Panc1 (cell line): ENCODE measurements at regions not wholly inside any gene's neighbourhood (a gene's known extent, or its start where the extent isn't known, plus 50 kb on each side); places are given as distances from the start of the nearest gene placed in this dataset.

Experiments used
- ATAC-seq: fragments of 200-7000 bp; cut with Tn5 transposase; 2 replicates; pipeline ENCODE4 v1.9.1; 2020; ENCODE audit warnings: mild to moderate bottlenecking, moderate library complexity
- BruUV-seq: library from RNA; stranded (reverse); fragments of 400-500 nt; replicated peaks from 2 replicates; lab custom pipeline; 2021; lab: Mats Ljungman, UMichigan
- CTCF ChIA-PET: fragments of 300-600 bp; sonication (Branson Sonifier 250); formaldehyde crosslinking; loops from one replicate; lab custom pipeline; 2022; ENCODE audit warnings: antibody characterized with exemption; lab: Charles Lee
- POLR2A ChIA-PET: fragments of 300-600 bp; sonication (Branson Sonifier 250); formaldehyde crosslinking; loops from one replicate; lab custom pipeline; 2022; ENCODE audit warnings: antibody characterized with exemption; lab: Charles Lee
- DNase-seq: peaks from one replicate; pipeline ENCODE4 v3.0.0-alpha.2; 2010; ENCODE audit warnings: low read depth, low spot score
- H3K27ac ChIP-seq: 2 replicates; pipeline ENCODE4 v1.5.1; 2011; ENCODE audit warnings: mild to moderate bottlenecking, low read length, inconsistent platforms
- H3K27me3 ChIP-seq: fragments of 200-500 bp; sonication (Bioruptor generic); 2 replicates; pipeline ENCODE4 v1.6.0; 2014; ENCODE audit warnings: low read length, inconsistent platforms; ENCODE audit not compliant: control insufficient read depth, insufficient read depth
- H3K36me3 ChIP-seq: fragments of 200-500 bp; sonication (Bioruptor generic); 2 replicates; pipeline ENCODE4 v1.5.1; 2014; ENCODE audit warnings: inconsistent platforms, mild to moderate bottlenecking, low read length, moderate library complexity; ENCODE audit not compliant: control insufficient read depth, insufficient read depth
- H3K4me1 ChIP-seq: 2 replicates; pipeline ENCODE4 v1.5.1; 2011; ENCODE audit warnings: inconsistent platforms, mild to moderate bottlenecking, low read length, moderate library complexity; ENCODE audit not compliant: control insufficient read depth, insufficient read depth
- H3K4me3 ChIP-seq, 2 experiments: 2 replicates each; pipeline ENCODE4 v1.5.1; 2011 to 2012; ENCODE audit warnings: low read depth in 2 of 2, low read length in 2 of 2, mild to moderate bottlenecking in 2 of 2, inconsistent platforms in 1 of 2, moderate library complexity in 1 of 2
- H3K9me3 ChIP-seq: fragments of 200-500 bp; sonication (Bioruptor generic); 2 replicates; pipeline ENCODE4 v1.5.1; 2014; ENCODE audit warnings: low read depth, mild to moderate bottlenecking, inconsistent platforms, low read length, moderate library complexity; ENCODE audit not compliant: control insufficient read depth, insufficient read depth
- CTCF ChIP-seq: fragments of 450-650 bp; IDR thresholded peaks from 2 replicates; pipeline ENCODE4 v1.5.1; 2017; ENCODE audit warnings: mild to moderate bottlenecking
- POLR2AphosphoS5 ChIP-seq: IDR thresholded peaks from 2 replicates; pipeline ENCODE4 v1.6.1; 2012; ENCODE audit warnings: mild to moderate bottlenecking, low read depth, low read length, moderate library complexity
- REST ChIP-seq, 2 experiments: IDR thresholded peaks; 2 replicates each; pipeline ENCODE4 v1.6.1; 2011 to 2012; ENCODE audit warnings: low read depth in 2 of 2, control low read depth in 1 of 2, low read length in 1 of 2, mild to moderate bottlenecking in 1 of 2, moderate library complexity in 1 of 2; ENCODE audit not compliant: insufficient read depth in 1 of 2
- SIN3A ChIP-seq: IDR thresholded peaks from 2 replicates; pipeline ENCODE4 v1.6.1; 2012; ENCODE audit warnings: low read depth, mild to moderate bottlenecking, low read length, moderate library complexity, borderline replicate concordance; ENCODE audit not compliant: insufficient read depth
- TCF7L2 ChIP-seq: IDR thresholded peaks from 2 replicates; pipeline ENCODE4 v1.6.1; 2011; ENCODE audit warnings: mild to moderate bottlenecking, low read depth, low read length, inconsistent platforms
- in situ Hi-C: cut with HindIII; loops from 2 replicates; pipeline ENCODE4 v1.10.0; 2016; ENCODE audit warnings: low sequenced_read_pairs, low pct_unique_long_range_greater_than_20kb
- intact Hi-C: fragments of 100-400 bp; cut with micrococcal nuclease; formaldehyde crosslinking; loops from one replicate; pipeline ENCODE4 v1.10.0; 2022; ENCODE audit not compliant: unreplicated experiment

- no peak overlapping the region for H3K27ac ChIP-seq
- TF ChIP-seq REST (IDR thresholded peaks at IDR 0.05; ENCODE audit: insufficient read depth in 1 of 2, low read depth in 2 of 2, low read length in 1 of 2) (no peak), POLR2AphosphoS5 (no peak), CTCF (no peak), SIN3A (no peak), TCF7L2 (no peak)
- in situ Hi-C loops (no loop called here), intact Hi-C loops (no loop called here)
- no peak for DNase-seq
- ChIA-PET CTCF (no interaction called here), POLR2A (no interaction called here)
- no peak overlapping the region for H3K4me3 ChIP-seq
- H3K4me1 ChIP-seq = no peaks in the 10 kb centered on the region
- H3K9me3 ChIP-seq = no peaks in the 10 kb centered on the region
- BruUV-seq = no TSS peak
- H3K36me3 ChIP-seq = no peaks in the 10 kb centered on the region
- H3K27me3 ChIP-seq = no peaks in the 10 kb centered on the region
- ATAC-seq = no peak
Measured at GRCh38 chr3:84140631-84141030, 818.2 kb upstream of the CADM2 start.

- no TSS peak for BruUV-seq
- Histone ChIP-seq H3K4me3 (no peak overlapping the region), H3K27me3 (no peaks in the 10 kb centered on the region), H3K9me3 (no peaks in the 10 kb centered on the region), H3K4me1 (no peaks in the 10 kb centered on the region), H3K27ac (no peak overlapping the region), H3K36me3 (no peaks in the 10 kb centered on the region)
- intact Hi-C loops = no loop called here
- in situ Hi-C loops = no loop called here
- no peak for DNase-seq
- ChIA-PET CTCF (no interaction called here), POLR2A (no interaction called here)
- no peak for ATAC-seq
- TF ChIP-seq REST (IDR thresholded peaks at IDR 0.05; ENCODE audit: insufficient read depth in 1 of 2, low read depth in 2 of 2, low read length in 1 of 2) (no peak), SIN3A (no peak), POLR2AphosphoS5 (no peak), TCF7L2 (no peak), CTCF (no peak)
Measured at GRCh38 chr3:84141571-84141970, 817.2 kb upstream of the CADM2 start.
